ENCODE measurements at regions not wholly inside any gene's neighbourhood (a gene's known extent, or its start where the extent isn't known, plus 50 kb on each side); places are given as distances from the start of the nearest gene placed in this dataset.

- TF ChIP-seq, protein P1, sequence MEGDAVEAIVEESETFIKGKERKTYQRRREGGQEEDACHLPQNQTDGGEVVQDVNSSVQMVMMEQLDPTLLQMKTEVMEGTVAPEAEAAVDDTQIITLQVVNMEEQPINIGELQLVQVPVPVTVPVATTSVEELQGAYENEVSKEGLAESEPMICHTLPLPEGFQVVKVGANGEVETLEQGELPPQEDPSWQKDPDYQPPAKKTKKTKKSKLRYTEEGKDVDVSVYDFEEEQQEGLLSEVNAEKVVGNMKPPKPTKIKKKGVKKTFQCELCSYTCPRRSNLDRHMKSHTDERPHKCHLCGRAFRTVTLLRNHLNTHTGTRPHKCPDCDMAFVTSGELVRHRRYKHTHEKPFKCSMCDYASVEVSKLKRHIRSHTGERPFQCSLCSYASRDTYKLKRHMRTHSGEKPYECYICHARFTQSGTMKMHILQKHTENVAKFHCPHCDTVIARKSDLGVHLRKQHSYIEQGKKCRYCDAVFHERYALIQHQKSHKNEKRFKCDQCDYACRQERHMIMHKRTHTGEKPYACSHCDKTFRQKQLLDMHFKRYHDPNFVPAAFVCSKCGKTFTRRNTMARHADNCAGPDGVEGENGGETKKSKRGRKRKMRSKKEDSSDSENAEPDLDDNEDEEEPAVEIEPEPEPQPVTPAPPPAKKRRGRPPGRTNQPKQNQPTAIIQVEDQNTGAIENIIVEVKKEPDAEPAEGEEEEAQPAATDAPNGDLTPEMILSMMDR (IDR thresholded peaks at IDR 0.05; ENCODE audit: low read depth, low read length, missing input control), result no peak
- TF ChIP-seq, protein P2, sequence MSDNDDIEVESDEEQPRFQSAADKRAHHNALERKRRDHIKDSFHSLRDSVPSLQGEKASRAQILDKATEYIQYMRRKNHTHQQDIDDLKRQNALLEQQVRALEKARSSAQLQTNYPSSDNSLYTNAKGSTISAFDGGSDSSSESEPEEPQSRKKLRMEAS (IDR thresholded peaks at IDR 0.05), result no peak
- no peak for TF ChIP-seq HNF4G (IDR thresholded peaks at IDR 0.05)
- TF ChIP-seq TAF1 (conservative IDR thresholded peaks at IDR 0.05), result no peak
Measured at GRCh38 chr9:88224938-88225337, 86.7 kb upstream of the SPATA31C2 start.
